OCI-LY1 (cell line): ENCODE measurements at regions not wholly inside any gene's neighbourhood (a gene's known extent, or its start where the extent isn't known, plus 50 kb on each side); places are given as distances from the start of the nearest gene placed in this dataset.

Experiments
- H2AFZ ChIP-seq: fragments of 200-600 bp; sonication (generic), shearing (Covaris generic); 2 replicates; pipeline ENCODE4 v1.6.0; 2014; ENCODE audit warnings: antibody characterized with exemption, mild to moderate bottlenecking, low read length
- H3F3A ChIP-seq: fragments of 200-600 bp; sonication (generic), shearing (Covaris generic); 2 replicates; pipeline ENCODE4 v1.6.0; 2014; ENCODE audit warnings: mild to moderate bottlenecking, antibody characterized with exemption, low read length, moderate library complexity; ENCODE audit not compliant: insufficient read depth
- H3K27ac ChIP-seq: fragments of 200-600 bp; sonication (generic); 2 replicates; pipeline ENCODE4 v1.5.1; 2014; ENCODE audit warnings: low read length, mixed run types, mild to moderate bottlenecking, low read depth; ENCODE audit not compliant: poor library complexity, severe bottlenecking
- H3K27me3 ChIP-seq: fragments of 200-600 bp; sonication (generic); 2 replicates; pipeline ENCODE4 v1.6.0; 2014; ENCODE audit warnings: antibody characterized with exemption, mild to moderate bottlenecking, low read length, moderate library complexity; ENCODE audit not compliant: insufficient read depth
- H3K36me3 ChIP-seq: fragments of 200-600 bp; sonication (generic); 2 replicates; pipeline ENCODE4 v1.6.1; 2014; ENCODE audit warnings: mild to moderate bottlenecking, antibody characterized with exemption, low read length, moderate library complexity, mixed read lengths; ENCODE audit not compliant: insufficient read depth
- H3K4me1 ChIP-seq: fragments of 200-600 bp; sonication (generic); 2 replicates; pipeline ENCODE4 v1.5.1; 2014; ENCODE audit warnings: mild to moderate bottlenecking, low read length, moderate library complexity; ENCODE audit not compliant: insufficient read depth, severe bottlenecking
- H3K4me2 ChIP-seq: fragments of 200-600 bp; sonication (generic), shearing (Covaris generic); 2 replicates; pipeline ENCODE4 v1.6.1; 2014; ENCODE audit warnings: low read length
- H3K4me3 ChIP-seq: fragments of 200-600 bp; sonication (generic); 2 replicates; pipeline ENCODE4 v1.5.1; 2014; ENCODE audit warnings: low read length, low read depth, mild to moderate bottlenecking, mixed read lengths; ENCODE audit not compliant: poor library complexity, severe bottlenecking
- H3K79me2 ChIP-seq: fragments of 200-600 bp; shearing (Covaris generic); 2 replicates; pipeline ENCODE4 v1.6.1; 2016; ENCODE audit warnings: mixed run types, low read length, mixed read lengths; ENCODE audit not compliant: insufficient read depth
- H3K9ac ChIP-seq: fragments of 200-600 bp; sonication (generic), shearing (Covaris generic); 2 replicates; pipeline ENCODE4 v1.6.1; 2014; ENCODE audit warnings: mild to moderate bottlenecking, low read length, mixed read lengths
- H3K9me2 ChIP-seq: fragments of 200-600 bp; sonication (generic), shearing (Covaris generic); 2 replicates; pipeline ENCODE4 v1.6.1; 2014; ENCODE audit warnings: low read depth, mild to moderate bottlenecking, low read length, mixed read lengths
- H3K9me3 ChIP-seq: fragments of 200-600 bp; shearing (Covaris generic); 2 replicates; pipeline ENCODE4 v1.6.1; 2014; ENCODE audit warnings: low read length, mixed read lengths
- H4K20me1 ChIP-seq: fragments of 200-600 bp; sonication (generic), shearing (Covaris generic); 2 replicates; pipeline ENCODE4 v1.6.0; 2016; ENCODE audit warnings: mild to moderate bottlenecking, low read length; ENCODE audit not compliant: insufficient read depth
- CTCF ChIP-seq: fragments of 200-600 bp; sonication (generic), shearing (Covaris generic); IDR thresholded peaks from 2 replicates; pipeline ENCODE4 v1.5.1; 2017; ENCODE audit warnings: mild to moderate bottlenecking, antibody characterized with exemption, low read length, moderate library complexity, mixed read lengths
- EZH2 ChIP-seq: fragments of 200-600 bp; sonication (generic), shearing (Covaris generic); IDR thresholded peaks from 2 replicates; pipeline ENCODE4 v1.8.0; 2017; ENCODE audit warnings: borderline replicate concordance, mixed run types, mild to moderate bottlenecking, antibody characterized with exemption, low read length, moderate library complexity, mixed read lengths

- H3K4me2 ChIP-seq: no peak overlapping the region
- TF ChIP-seq EZH2: no peak
- no peak for TF ChIP-seq CTCF
- no peaks in the 10 kb centered on the region for H3K4me1 ChIP-seq
- H3F3A ChIP-seq: no peaks in the 10 kb centered on the region
- no peak overlapping the region for H3K4me3 ChIP-seq
- no peaks in the 10 kb centered on the region for H3K9me3 ChIP-seq
- no peaks in the 10 kb centered on the region for H3K27me3 ChIP-seq
- no peaks in the 10 kb centered on the region for H4K20me1 ChIP-seq
- no peaks in the 10 kb centered on the region for H3K36me3 ChIP-seq
- H3K9me2 ChIP-seq: no peaks in the 10 kb centered on the region
- H3K9ac ChIP-seq: no peak overlapping the region
- no peaks in the 10 kb centered on the region for H3K79me2 ChIP-seq
- H3K27ac ChIP-seq: no peak overlapping the region
- no peak overlapping the region for H2AFZ ChIP-seq
Observed at GRCh38 chr9:82922686-82923085, 140.3 kb downstream of the RASEF start.

GRCh38 chr9:82923092-82923911 lies 139.6 kb downstream of the RASEF start:
- no peaks in the 10 kb centered on the region for H3K4me1 ChIP-seq
- H3K27ac ChIP-seq: no peak overlapping the region
- H2AFZ ChIP-seq: no peak overlapping the region
- H3K4me2 ChIP-seq: no peak overlapping the region
- no peaks in the 10 kb centered on the region for H3K79me2 ChIP-seq
- H3K36me3 ChIP-seq: no peaks in the 10 kb centered on the region
- H3K4me3 ChIP-seq: no peak overlapping the region
- H3K9me2 ChIP-seq: no peaks in the 10 kb centered on the region
- H3K9me3 ChIP-seq: no peaks in the 10 kb centered on the region
- no peaks in the 10 kb centered on the region for H4K20me1 ChIP-seq
- H3K9ac ChIP-seq: no peak overlapping the region
- H3K27me3 ChIP-seq: no peaks in the 10 kb centered on the region
- no peaks in the 10 kb centered on the region for H3F3A ChIP-seq
- TF ChIP-seq CTCF (no peak), EZH2 (no peak)

DNA sequence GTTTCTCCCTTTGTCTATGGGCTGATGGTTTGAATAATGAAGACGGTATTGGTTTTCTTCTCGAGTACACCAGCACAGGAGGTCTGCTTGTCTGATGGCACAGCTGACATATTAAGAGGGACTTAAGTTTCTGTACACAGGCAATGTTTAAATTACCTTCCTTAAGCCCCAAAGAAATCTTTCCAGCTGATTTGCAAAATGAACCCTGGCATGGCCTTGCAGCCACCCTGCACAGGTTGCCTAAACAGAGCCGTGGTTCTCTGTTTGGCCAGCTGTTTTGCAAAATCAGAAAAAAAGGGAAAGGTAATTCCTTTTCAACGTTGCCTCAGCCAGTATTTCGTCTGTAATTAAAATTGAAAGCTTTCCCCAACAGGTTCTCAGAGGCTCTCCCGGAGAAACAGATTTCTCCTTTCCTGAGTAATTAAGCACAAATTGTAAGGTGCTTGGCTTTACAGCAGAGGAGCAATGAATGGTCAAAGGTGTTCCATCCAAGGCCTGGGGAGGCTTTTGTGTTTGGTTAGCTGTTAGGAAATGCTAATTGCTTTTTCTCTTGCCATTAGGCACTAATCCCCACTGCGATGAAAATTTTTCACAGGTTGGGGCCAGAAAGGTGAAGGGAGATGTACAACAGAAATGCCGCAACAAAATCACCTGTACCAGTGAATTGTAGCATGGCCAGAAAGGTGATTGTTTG lies 138.9 kb downstream of the RASEF start:
- Histone ChIP-seq H3K27ac (no peak overlapping the region), H3K9me2 (no peaks in the 10 kb centered on the region), H3K27me3 (no peaks in the 10 kb centered on the region), H3F3A (no peaks in the 10 kb centered on the region), H3K4me3 (no peak overlapping the region), H3K36me3 (no peaks in the 10 kb centered on the region), H3K9ac (no peak overlapping the region), H3K4me1 (no peaks in the 10 kb centered on the region), H4K20me1 (no peaks in the 10 kb centered on the region), H3K79me2 (no peaks in the 10 kb centered on the region), H3K9me3 (no peaks in the 10 kb centered on the region), H3K4me2 (no peak overlapping the region), H2AFZ (no peak overlapping the region)
- TF ChIP-seq EZH2 (no peak), CTCF (no peak)
